ENCODE measurements at regions not wholly inside any gene's neighbourhood (a gene's known extent, or its start where the extent isn't known, plus 50 kb on each side); places are given as distances from the start of the nearest gene placed in this dataset.

- TF ChIP-seq POLR2AphosphoS2 (IDR thresholded peaks at IDR 0.05; ENCODE audit: low read depth, low read length) (no peak), ZFP36 (IDR thresholded peaks at IDR 0.05; ENCODE audit: borderline replicate concordance, low read depth, low read length, partially characterized antibody) (no peak), NR3C1 (CRISPR knock-in tag; IDR thresholded peaks at IDR 0.05) (no peak), ZKSCAN8 (CRISPR knock-in tag; IDR thresholded peaks at IDR 0.05; ENCODE audit: borderline replicate concordance) (no peak), ZZZ3 (CRISPR knock-in tag; IDR thresholded peaks at IDR 0.05; ENCODE audit: borderline replicate concordance) (no peak), POLR2A (IDR thresholded peaks at IDR 0.05; ENCODE audit: insufficient read depth in 1 of 2, low read depth in 2 of 2, low read length in 2 of 2) (no peak), EP300 (IDR thresholded peaks at IDR 0.05; ENCODE audit: low read depth in 2 of 2, low read length in 2 of 2) (no peak), EP300 (CRISPR knock-in tag; IDR thresholded peaks at IDR 0.05; ENCODE audit: borderline replicate concordance) (no peak), EEA1 (CRISPR knock-in tag; IDR thresholded peaks at IDR 0.05; ENCODE audit: borderline replicate concordance) (no peak)
- TF ChIP-seq, protein P1, sequence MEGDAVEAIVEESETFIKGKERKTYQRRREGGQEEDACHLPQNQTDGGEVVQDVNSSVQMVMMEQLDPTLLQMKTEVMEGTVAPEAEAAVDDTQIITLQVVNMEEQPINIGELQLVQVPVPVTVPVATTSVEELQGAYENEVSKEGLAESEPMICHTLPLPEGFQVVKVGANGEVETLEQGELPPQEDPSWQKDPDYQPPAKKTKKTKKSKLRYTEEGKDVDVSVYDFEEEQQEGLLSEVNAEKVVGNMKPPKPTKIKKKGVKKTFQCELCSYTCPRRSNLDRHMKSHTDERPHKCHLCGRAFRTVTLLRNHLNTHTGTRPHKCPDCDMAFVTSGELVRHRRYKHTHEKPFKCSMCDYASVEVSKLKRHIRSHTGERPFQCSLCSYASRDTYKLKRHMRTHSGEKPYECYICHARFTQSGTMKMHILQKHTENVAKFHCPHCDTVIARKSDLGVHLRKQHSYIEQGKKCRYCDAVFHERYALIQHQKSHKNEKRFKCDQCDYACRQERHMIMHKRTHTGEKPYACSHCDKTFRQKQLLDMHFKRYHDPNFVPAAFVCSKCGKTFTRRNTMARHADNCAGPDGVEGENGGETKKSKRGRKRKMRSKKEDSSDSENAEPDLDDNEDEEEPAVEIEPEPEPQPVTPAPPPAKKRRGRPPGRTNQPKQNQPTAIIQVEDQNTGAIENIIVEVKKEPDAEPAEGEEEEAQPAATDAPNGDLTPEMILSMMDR (CRISPR knock-in tag; IDR thresholded peaks at IDR 0.05), result no peak
These were observed 136.8 kb downstream of the S1PR1 start for GRCh38 chr1:101373570-101373969.

Measured in HepG2 (cell line).